Suprapubic skin (tissue), 4 donors: ENCODE measurements at regions not wholly inside any gene's neighbourhood (a gene's known extent, or its start where the extent isn't known, plus 50 kb on each side); places are given as distances from the start of the nearest gene placed in this dataset.

Experiments
- DNase-seq, 2 donors: peaks; one replicate each; pipeline ENCODE4 v3.0.0-alpha.2; 2019; ENCODE audit warnings: low spot score in 2 of 2
- H3K27ac ChIP-seq: fragments of 200-600 bp; sonication (generic); one replicate; pipeline ENCODE4 v1.5.1; 2019
- H3K27me3 ChIP-seq: fragments of 200-600 bp; sonication (generic); one replicate; pipeline ENCODE4 v1.5.1; 2019
- H3K36me3 ChIP-seq: fragments of 200-600 bp; sonication (generic); one replicate; pipeline ENCODE4 v1.5.1; 2019
- H3K4me1 ChIP-seq: fragments of 200-600 bp; sonication (generic); one replicate; pipeline ENCODE4 v1.5.1; 2019
- H3K4me3 ChIP-seq: fragments of 200-600 bp; sonication (generic); one replicate; pipeline ENCODE4 v1.5.1; 2019; ENCODE audit warnings: mild to moderate bottlenecking
- H3K9me3 ChIP-seq: fragments of 200-600 bp; sonication (generic); one replicate; pipeline ENCODE4 v1.5.1; 2019
- CTCF ChIP-seq, 2 donors: fragments of 200-600 bp in 1 of 2; fragments of 450-650 bp in 1 of 2; sonication (generic) in 1 of 2; IDR thresholded peaks; one replicate each; pipeline ENCODE4 v1.5.1; 2016 to 2019; ENCODE audit warnings: antibody characterized with exemption in 2 of 2, mild to moderate bottlenecking in 1 of 2, moderate library complexity in 1 of 2
- EP300 ChIP-seq: sonication (generic); formaldehyde crosslinking; IDR thresholded peaks from one replicate; pipeline ENCODE4 v1.6.1; 2017; ENCODE audit warnings: antibody characterized with exemption
- POLR2A ChIP-seq, 2 donors: fragments of 450-650 bp; IDR thresholded peaks; one replicate each; pipeline ENCODE4 v1.6.1; 2017; ENCODE audit warnings: antibody characterized with exemption in 2 of 2, mild to moderate bottlenecking in 2 of 2, moderate library complexity in 2 of 2
- POLR2AphosphoS5 ChIP-seq, 3 donors: sonication (generic); formaldehyde crosslinking; IDR thresholded peaks; one replicate each; pipeline ENCODE4 v1.6.1; 2017; ENCODE audit warnings: antibody characterized with exemption in 3 of 3
- WGBS: methylation state at CpG from one replicate; pipeline ENCODE4 v1.1.5; 2018; 5-methylcytosine and 5-hydroxymethylcytosine counted together

DNA sequence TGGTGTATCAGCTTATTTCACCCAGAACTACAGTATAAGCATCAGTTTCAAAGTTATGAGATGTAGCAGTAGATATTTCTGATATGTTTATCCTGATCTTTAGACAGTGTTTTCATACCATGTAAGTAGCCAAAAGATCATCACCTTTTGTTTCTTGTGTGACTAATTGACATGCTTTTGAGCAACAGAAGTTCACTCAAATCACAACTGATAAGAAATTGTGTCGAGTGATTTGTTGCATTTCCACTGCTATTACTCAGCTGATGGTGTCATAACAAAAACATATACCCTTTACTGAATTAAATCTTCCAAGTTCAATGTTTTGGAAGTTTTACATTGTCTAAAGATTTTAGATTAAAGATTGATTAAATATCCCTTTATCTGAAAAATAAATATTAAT lies 324.5 kb downstream of the TUSC1 start:
- H3K27ac ChIP-seq = no peak overlapping the region
- H3K27me3 ChIP-seq = no peaks in the 10 kb centered on the region
- no peak overlapping the region for H3K4me3 ChIP-seq
- 60% methylated on average over 1 of the region's 1 CpG for WGBS
- H3K36me3 ChIP-seq = no peaks in the 10 kb centered on the region
- DNase-seq = no peak
- H3K9me3 ChIP-seq = peaks cover 9% of the 10 kb centered on the region
- H3K4me1 ChIP-seq = no peaks in the 10 kb centered on the region
- TF ChIP-seq POLR2AphosphoS5 (IDR thresholded peaks at IDR 0.05) = no peak
- no peak for TF ChIP-seq POLR2A (IDR thresholded peaks at IDR 0.05)
- no peak for TF ChIP-seq CTCF (IDR thresholded peaks at IDR 0.05)
- TF ChIP-seq EP300 = no peak

- DNase-seq = no peak
- TF ChIP-seq POLR2A (IDR thresholded peaks at IDR 0.05) = no peak
- no peak for TF ChIP-seq EP300
- TF ChIP-seq POLR2AphosphoS5 (IDR thresholded peaks at IDR 0.05) = no peak
- TF ChIP-seq CTCF (IDR thresholded peaks at IDR 0.05) = no peak
- H3K27ac ChIP-seq = no peak overlapping the region
- H3K36me3 ChIP-seq = no peaks in the 10 kb centered on the region
- H3K4me3 ChIP-seq = no peak overlapping the region
- H3K4me1 ChIP-seq = no peaks in the 10 kb centered on the region
- no peaks in the 10 kb centered on the region for H3K9me3 ChIP-seq
- 80% methylated on average over 2 of the region's 2 CpGs for WGBS
- no peaks in the 10 kb centered on the region for H3K27me3 ChIP-seq
Measured at GRCh38 chr9:25350011-25350410, 328.2 kb downstream of the TUSC1 start.

DNA sequence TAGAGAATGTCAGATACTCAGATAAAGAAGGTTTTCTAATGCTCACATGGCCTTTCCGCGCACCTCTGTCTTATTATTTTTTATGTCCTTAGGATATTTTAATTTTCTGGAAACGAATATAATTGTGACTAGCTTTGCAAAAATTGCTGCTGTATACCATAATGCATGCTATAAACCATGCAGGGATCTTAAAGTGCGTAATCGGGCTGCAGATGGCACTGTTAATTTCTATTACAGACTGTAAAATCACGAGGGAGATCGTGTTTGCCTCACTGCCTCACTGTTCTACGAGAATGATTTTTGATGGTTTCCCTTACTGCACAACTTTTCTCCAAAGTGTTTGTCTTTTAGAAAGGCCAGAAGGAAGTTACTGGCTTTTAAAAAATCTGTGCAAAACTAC lies 356.1 kb downstream of the TUSC1 start:
- H3K36me3 ChIP-seq = no peaks in the 10 kb centered on the region
- H3K27ac ChIP-seq = no peak overlapping the region
- H3K4me1 ChIP-seq = no peaks in the 10 kb centered on the region
- H3K4me3 ChIP-seq = no peak overlapping the region
- DNase-seq = no peak
- TF ChIP-seq CTCF (IDR thresholded peaks at IDR 0.05) (no peak), EP300 (no peak), POLR2A (IDR thresholded peaks at IDR 0.05) (no peak), POLR2AphosphoS5 (IDR thresholded peaks at IDR 0.05) (no peak)
- no peaks in the 10 kb centered on the region for H3K9me3 ChIP-seq
- whole genome bisulfite sequencing = 86% methylated on average over 8 of the region's 8 CpGs
- no peaks in the 10 kb centered on the region for H3K27me3 ChIP-seq

GRCh38 chr9:25310961-25311360 lies 367.3 kb downstream of the TUSC1 start:
- no peaks in the 10 kb centered on the region for H3K27me3 ChIP-seq
- no peak overlapping the region for H3K4me3 ChIP-seq
- DNase-seq = no peak
- H3K9me3 ChIP-seq = no peaks in the 10 kb centered on the region
- H3K4me1 ChIP-seq = no peaks in the 10 kb centered on the region
- no peaks in the 10 kb centered on the region for H3K36me3 ChIP-seq
- 33% methylated on average over 1 of the region's 1 CpG for WGBS
- no peak for TF ChIP-seq POLR2AphosphoS5 (IDR thresholded peaks at IDR 0.05)
- TF ChIP-seq POLR2A (IDR thresholded peaks at IDR 0.05) = no peak
- no peak for TF ChIP-seq EP300
- TF ChIP-seq CTCF (IDR thresholded peaks at IDR 0.05) = no peak
- H3K27ac ChIP-seq = no peak overlapping the region

DNA sequence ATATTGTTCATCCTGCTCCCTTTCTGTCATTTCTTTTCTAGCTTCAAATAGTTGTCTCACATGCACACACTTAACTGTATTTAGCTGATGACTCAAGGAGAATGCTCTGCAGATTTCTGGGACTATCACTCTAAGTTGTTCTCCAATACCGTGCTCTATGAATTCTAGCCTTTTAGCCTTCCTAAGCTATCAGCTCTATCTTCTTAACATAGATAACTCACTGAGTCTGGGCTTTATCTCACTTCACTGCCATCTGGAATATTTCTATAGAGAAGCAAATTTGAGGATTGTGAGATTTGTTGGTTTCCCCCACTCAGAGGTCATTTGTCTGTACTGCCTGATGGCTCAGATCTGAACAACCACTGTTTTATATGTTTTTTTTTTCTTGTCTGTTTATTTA lies 369.7 kb downstream of the TUSC1 start:
- WGBS = 68% methylated on average over 1 of the region's 1 CpG
- Histone ChIP-seq H3K27ac (no peak overlapping the region), H3K27me3 (no peaks in the 10 kb centered on the region), H3K9me3 (no peaks in the 10 kb centered on the region), H3K36me3 (no peaks in the 10 kb centered on the region), H3K4me3 (no peak overlapping the region), H3K4me1 (no peaks in the 10 kb centered on the region)
- TF ChIP-seq EP300 (no peak), POLR2A (IDR thresholded peaks at IDR 0.05) (no peak), POLR2AphosphoS5 (IDR thresholded peaks at IDR 0.05) (no peak), CTCF (IDR thresholded peaks at IDR 0.05) (no peak)
- DNase-seq = no peak
